Mucosa of descending colon (tissue), 3 donors: ENCODE measurements at regions not wholly inside any gene's neighbourhood (a gene's known extent, or its start where the extent isn't known, plus 50 kb on each side); places are given as distances from the start of the nearest gene placed in this dataset.

Experiments
- ATAC-seq: fragments of 200-7000 bp; cut with Tn5 transposase; one replicate; pipeline ENCODE4 v1.9.1; 2020; ENCODE audit warnings: mild to moderate bottlenecking, moderate library complexity
- DNase-seq, 3 donors: peaks; one replicate each; pipeline ENCODE4 v3.0.0-alpha.2; 2020
- H3K36me3 ChIP-seq: fragments of 200-600 bp; one replicate; pipeline ENCODE4 v1.8.0; 2021; ENCODE audit warnings: low read depth, mild to moderate bottlenecking
- H3K4me1 ChIP-seq: fragments of 200-600 bp; one replicate; pipeline ENCODE4 v1.8.0; 2021; ENCODE audit warnings: low read depth, mild to moderate bottlenecking
- H3K4me3 ChIP-seq: fragments of 200-600 bp; one replicate; pipeline ENCODE4 v1.8.0; 2021; ENCODE audit warnings: mild to moderate bottlenecking
- H3K9me3 ChIP-seq: fragments of 200-600 bp; one replicate; pipeline ENCODE4 v1.8.0; 2021; ENCODE audit warnings: mild to moderate bottlenecking
- intact Hi-C, 2 donors: fragments of 100-400 bp; cut with DNase I in 1 of 2; cut with micrococcal nuclease in 1 of 2; formaldehyde crosslinking; loops; one replicate each; pipeline versions ENCODE4 v1.11.0 to v1.11.1; 2022; cut with DNase I, micrococcal nuclease
- TF ChIP-seq, protein P1 (sequence below): fragments of 200-600 bp; IDR thresholded peaks from one replicate; pipeline ENCODE4 v1.8.0; 2022; ENCODE audit warnings: antibody characterized with exemption, mild to moderate bottlenecking
- donor health status: DM: no; HTN: no; CAD: no; lungs with moderate emphysema.
- donor health status: DM: no; HTN: no; CAD: no.
- donor health status: DM: no; HTN: yes; CAD: no.

- intact Hi-C loops: no loop called here
- no peaks in the 10 kb centered on the region for H3K36me3 ChIP-seq
- no peaks in the 10 kb centered on the region for H3K4me1 ChIP-seq
- TF ChIP-seq, protein P1, sequence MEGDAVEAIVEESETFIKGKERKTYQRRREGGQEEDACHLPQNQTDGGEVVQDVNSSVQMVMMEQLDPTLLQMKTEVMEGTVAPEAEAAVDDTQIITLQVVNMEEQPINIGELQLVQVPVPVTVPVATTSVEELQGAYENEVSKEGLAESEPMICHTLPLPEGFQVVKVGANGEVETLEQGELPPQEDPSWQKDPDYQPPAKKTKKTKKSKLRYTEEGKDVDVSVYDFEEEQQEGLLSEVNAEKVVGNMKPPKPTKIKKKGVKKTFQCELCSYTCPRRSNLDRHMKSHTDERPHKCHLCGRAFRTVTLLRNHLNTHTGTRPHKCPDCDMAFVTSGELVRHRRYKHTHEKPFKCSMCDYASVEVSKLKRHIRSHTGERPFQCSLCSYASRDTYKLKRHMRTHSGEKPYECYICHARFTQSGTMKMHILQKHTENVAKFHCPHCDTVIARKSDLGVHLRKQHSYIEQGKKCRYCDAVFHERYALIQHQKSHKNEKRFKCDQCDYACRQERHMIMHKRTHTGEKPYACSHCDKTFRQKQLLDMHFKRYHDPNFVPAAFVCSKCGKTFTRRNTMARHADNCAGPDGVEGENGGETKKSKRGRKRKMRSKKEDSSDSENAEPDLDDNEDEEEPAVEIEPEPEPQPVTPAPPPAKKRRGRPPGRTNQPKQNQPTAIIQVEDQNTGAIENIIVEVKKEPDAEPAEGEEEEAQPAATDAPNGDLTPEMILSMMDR: no peak
- ATAC-seq (no peak), DNase-seq (no peak)
- no peak overlapping the region for H3K4me3 ChIP-seq
- no peaks in the 10 kb centered on the region for H3K9me3 ChIP-seq
Observed at GRCh38 chr5:56663523-56663922, 151.8 kb upstream of the MAP3K1 start.

DNA sequence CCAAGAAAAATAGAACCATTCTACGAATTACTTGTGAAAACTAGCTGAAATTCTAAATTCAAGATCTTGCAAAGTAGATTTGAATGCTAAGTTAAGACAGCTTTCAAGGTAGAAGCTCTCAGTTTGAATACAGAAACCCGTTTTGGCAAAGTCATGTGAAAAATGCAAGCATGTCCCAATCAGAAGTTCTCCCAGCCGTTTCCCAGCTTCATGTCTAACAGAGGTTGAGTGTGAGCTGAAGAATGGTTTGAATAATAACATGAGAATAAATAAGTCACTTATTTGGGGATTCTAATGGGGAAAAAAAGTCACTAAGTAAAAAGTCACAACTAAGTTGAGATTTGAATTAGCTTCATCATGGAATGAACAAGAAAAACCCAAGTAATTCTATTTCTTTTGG lies 152.5 kb upstream of the MAP3K1 start:
- ATAC-seq: no peak
- no peaks in the 10 kb centered on the region for H3K4me1 ChIP-seq
- TF ChIP-seq, protein P1: no peak
- DNase-seq: no peak
- intact Hi-C loops: no loop called here
- H3K9me3 ChIP-seq: no peaks in the 10 kb centered on the region
- no peak overlapping the region for H3K4me3 ChIP-seq
- H3K36me3 ChIP-seq: no peaks in the 10 kb centered on the region

GRCh38 chr5:56659971-56660370 lies 155.4 kb upstream of the MAP3K1 start:
- DNase-seq (no peak), ATAC-seq (no peak)
- no peaks in the 10 kb centered on the region for H3K4me1 ChIP-seq
- intact Hi-C loops: no loop called here
- H3K4me3 ChIP-seq: no peak overlapping the region
- TF ChIP-seq, protein P1: no peak
- no peaks in the 10 kb centered on the region for H3K36me3 ChIP-seq
- no peaks in the 10 kb centered on the region for H3K9me3 ChIP-seq

DNA sequence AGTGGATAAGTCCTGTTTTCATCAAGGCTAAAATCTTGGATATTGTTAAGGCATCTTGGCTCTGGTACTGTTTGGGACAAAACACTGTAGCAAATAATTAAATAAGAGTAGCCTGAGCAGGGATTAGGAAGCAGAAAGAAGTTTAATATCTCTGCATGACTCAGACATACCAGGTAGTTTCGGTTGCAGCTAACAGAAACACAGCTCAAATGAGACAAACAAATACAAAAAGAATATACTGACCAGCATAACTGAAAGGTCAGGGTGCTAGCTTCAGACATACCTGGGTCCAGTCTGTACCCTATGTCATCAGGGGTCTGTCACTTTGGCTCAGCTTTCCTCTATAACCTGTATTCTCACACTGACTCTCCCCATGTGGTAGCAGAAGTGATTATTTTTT lies 156.4 kb upstream of the MAP3K1 start:
- no peak for ATAC-seq
- intact Hi-C loops: no loop called here

DNA sequence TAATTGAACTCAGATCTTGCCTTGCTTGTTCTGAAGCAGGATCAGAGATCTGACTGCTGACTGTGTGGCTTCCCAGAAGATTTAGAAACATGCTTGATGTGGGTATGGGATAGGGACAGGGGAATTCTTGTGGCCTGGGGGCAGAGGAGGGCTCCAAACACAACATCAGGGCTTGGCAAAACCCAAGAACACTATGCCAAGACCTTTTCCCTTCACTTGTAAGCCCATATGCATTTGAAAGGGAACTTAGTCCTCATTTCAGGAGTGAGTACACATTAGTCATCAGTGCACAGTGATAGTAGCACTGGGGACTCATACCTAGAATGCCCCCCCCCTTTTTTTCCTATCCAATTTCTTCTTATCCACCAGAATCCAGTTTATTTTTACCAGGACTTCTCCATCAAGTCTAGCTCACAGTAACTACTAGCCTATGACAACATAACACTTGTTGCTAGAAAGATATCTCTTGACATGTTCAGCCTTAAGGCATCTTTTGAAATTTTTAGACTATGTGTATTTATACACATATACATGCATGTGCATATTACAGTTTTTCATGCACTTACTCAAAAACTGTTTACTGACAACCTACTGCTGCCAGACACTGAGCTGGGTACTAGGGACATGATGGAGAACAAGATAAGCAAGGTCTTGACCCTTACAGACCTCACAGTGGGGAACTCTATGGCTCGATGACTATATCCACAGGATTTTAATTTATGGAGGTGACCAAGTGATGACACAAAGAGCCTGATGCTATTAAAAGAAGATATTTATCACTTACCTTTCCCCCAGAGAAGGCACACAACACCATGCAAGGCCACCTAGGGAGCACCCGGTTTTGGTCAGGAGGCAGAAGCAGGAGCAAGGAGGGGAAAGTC lies 158.3 kb upstream of the MAP3K1 start:
- Histone ChIP-seq H3K4me1 (no peaks in the 10 kb centered on the region), H3K4me3 (no peak overlapping the region), H3K9me3 (no peaks in the 10 kb centered on the region), H3K36me3 (no peaks in the 10 kb centered on the region)
- TF ChIP-seq, protein P1: no peak
- DNase-seq (no peak), ATAC-seq (no peak)
- intact Hi-C loops: no loop called here

More for the DNA sequence above, 156.4 kb upstream of the MAP3K1 start:
- Histone ChIP-seq H3K36me3 (no peaks in the 10 kb centered on the region), H3K4me1 (no peaks in the 10 kb centered on the region), H3K9me3 (no peaks in the 10 kb centered on the region), H3K4me3 (no peak overlapping the region)
- TF ChIP-seq, protein P1: no peak
- no peak for DNase-seq
